Astrocyte (in vitro differentiated cells and primary cell): ENCODE measurements at regions not wholly inside any gene's neighbourhood (a gene's known extent, or its start where the extent isn't known, plus 50 kb on each side); places are given as distances from the start of the nearest gene placed in this dataset.

Experiments
- DNase-seq: peaks from one replicate; pipeline ENCODE4 v3.0.0-alpha.2; 2010; ENCODE audit warnings: low read depth
- FAIRE-seq: peaks from 2 replicates; lab custom pipeline; 2011; peaks lifted over from hg19 to GRCh38; lab: Jason Lieb, UNC
- H2AFZ ChIP-seq: 2 replicates; pipeline ENCODE4 v1.6.0; 2012; ENCODE audit warnings: low read depth, low read length, inconsistent platforms
- H3K27ac ChIP-seq: 2 replicates; pipeline ENCODE4 v1.5.1; 2011; ENCODE audit warnings: low read depth, low read length, inconsistent platforms
- H3K27me3 ChIP-seq: 2 replicates; pipeline ENCODE4 v1.6.0; 2011; ENCODE audit warnings: low read length, inconsistent platforms; ENCODE audit not compliant: insufficient read depth
- H3K36me3 ChIP-seq: 2 replicates; pipeline ENCODE4 v1.5.1; 2011; ENCODE audit warnings: low read length, inconsistent platforms; ENCODE audit not compliant: insufficient read depth
- H3K4me1 ChIP-seq: 2 replicates; pipeline ENCODE4 v1.5.1; 2011; ENCODE audit warnings: low read length, inconsistent platforms; ENCODE audit not compliant: insufficient read depth
- H3K4me2 ChIP-seq: 2 replicates; pipeline ENCODE4 v1.6.0; 2012; ENCODE audit warnings: low read length, inconsistent platforms
- H3K4me3 ChIP-seq: 2 replicates; pipeline ENCODE4 v1.5.1; 2011; ENCODE audit warnings: low read depth, mild to moderate bottlenecking, low read length, inconsistent platforms; ENCODE audit not compliant: insufficient read depth
- H3K79me2 ChIP-seq: 2 replicates; pipeline ENCODE4 v1.6.0; 2012; ENCODE audit warnings: mild to moderate bottlenecking, low read length, inconsistent platforms; ENCODE audit not compliant: insufficient read depth
- H3K9ac ChIP-seq: 2 replicates; pipeline ENCODE4 v1.6.0; 2012; ENCODE audit warnings: mild to moderate bottlenecking, low read length, inconsistent platforms
- H3K9me3 ChIP-seq: 2 replicates; pipeline ENCODE4 v1.5.1; 2012; ENCODE audit warnings: low read depth, mild to moderate bottlenecking, low read length, inconsistent platforms; ENCODE audit not compliant: insufficient read depth
- H4K20me1 ChIP-seq: 2 replicates; pipeline ENCODE4 v1.6.0; 2012; ENCODE audit warnings: low read length, inconsistent platforms; ENCODE audit not compliant: insufficient read depth
- H3K27ac Mint-ChIP-seq: one replicate; pipeline ENCODE4 v1.8.0; 2021; ENCODE audit warnings: mild to moderate bottlenecking, mixed read lengths; ENCODE audit not compliant: unreplicated experiment
- H3K27me3 Mint-ChIP-seq: one replicate; pipeline ENCODE4 v1.8.0; 2021; ENCODE audit warnings: low read depth, mixed read lengths; ENCODE audit not compliant: unreplicated experiment
- H3K36me3 Mint-ChIP-seq: one replicate; pipeline ENCODE4 v1.8.0; 2021; ENCODE audit warnings: low read depth, mixed read lengths; ENCODE audit not compliant: unreplicated experiment
- H3K4me1 Mint-ChIP-seq: one replicate; pipeline ENCODE4 v1.8.0; 2021; ENCODE audit warnings: low read depth, mixed read lengths; ENCODE audit not compliant: unreplicated experiment
- H3K4me3 Mint-ChIP-seq: one replicate; pipeline ENCODE4 v1.8.0; 2021; ENCODE audit warnings: mild to moderate bottlenecking, moderate library complexity, mixed read lengths; ENCODE audit not compliant: unreplicated experiment
- H3K9me3 Mint-ChIP-seq: one replicate; pipeline ENCODE4 v1.8.0; 2021; ENCODE audit warnings: mild to moderate bottlenecking, mixed read lengths; ENCODE audit not compliant: unreplicated experiment
- CTCF ChIP-seq: IDR thresholded peaks from 2 replicates; pipeline ENCODE4 v1.5.1; 2011; ENCODE audit warnings: low read depth, mild to moderate bottlenecking, inconsistent platforms, low read length, moderate library complexity; ENCODE audit not compliant: insufficient read depth
- EZH2 ChIP-seq: IDR thresholded peaks from 2 replicates; pipeline ENCODE4 v1.6.1; 2012; ENCODE audit warnings: mild to moderate bottlenecking, low read length, inconsistent platforms; ENCODE audit not compliant: insufficient read depth

- Histone ChIP-seq H3K4me1 (peaks cover 13% of the 10 kb centered on the region), H3K27ac (no peak overlapping the region), H3K36me3 (no peaks in the 10 kb centered on the region), H2AFZ (no peak overlapping the region), H3K79me2 (no peaks in the 10 kb centered on the region), H3K9ac (no peak overlapping the region), H3K9me3 (no peaks in the 10 kb centered on the region), H3K4me2 (no peak overlapping the region), H4K20me1 (no peaks in the 10 kb centered on the region), H3K4me3 (no peak overlapping the region), H3K27me3 (no peaks in the 10 kb centered on the region)
- H3K27me3 Mint-ChIP-seq, result no peaks in the 10 kb centered on the region
- FAIRE-seq (no peak), DNase-seq (no peak)
- TF ChIP-seq CTCF (no peak), EZH2 (no peak)
- H3K27ac Mint-ChIP-seq, result peak overlapping the region; percentile 79
- no peak overlapping the region for H3K4me3 Mint-ChIP-seq
- peaks cover 19% of the 10 kb centered on the region for H3K4me1 Mint-ChIP-seq
- no peaks in the 10 kb centered on the region for H3K36me3 Mint-ChIP-seq
- H3K9me3 Mint-ChIP-seq, result no peaks in the 10 kb centered on the region
These were observed 80.4 kb upstream of the RAP1B start for GRCh38 chr12:68530299-68530698.

GRCh38 chr12:68530965-68531364 is 79.7 kb upstream of the RAP1B start:
- no peaks in the 10 kb centered on the region for H3K9me3 Mint-ChIP-seq
- peak overlapping the region; percentile 79 for H3K27ac Mint-ChIP-seq
- no peaks in the 10 kb centered on the region for H3K36me3 Mint-ChIP-seq
- no peaks in the 10 kb centered on the region for H3K79me2 ChIP-seq
- peaks cover 19% of the 10 kb centered on the region for H3K4me1 Mint-ChIP-seq
- no peak for TF ChIP-seq CTCF
- TF ChIP-seq EZH2, result no peak
- H3K4me3 ChIP-seq, result no peak overlapping the region
- peak overlapping the region; percentile 32 for H3K4me2 ChIP-seq
- FAIRE-seq, result peak; percentile 66
- no peak overlapping the region for H2AFZ ChIP-seq
- H3K27ac ChIP-seq, result peak overlapping the region; percentile 25
- no peaks in the 10 kb centered on the region for H3K27me3 ChIP-seq
- H3K36me3 ChIP-seq, result no peaks in the 10 kb centered on the region
- peaks cover 13% of the 10 kb centered on the region for H3K4me1 ChIP-seq
- no peaks in the 10 kb centered on the region for H4K20me1 ChIP-seq
- DNase-seq, result peak; percentile 85
- H3K4me3 Mint-ChIP-seq, result no peak overlapping the region
- H3K27me3 Mint-ChIP-seq, result no peaks in the 10 kb centered on the region
- no peaks in the 10 kb centered on the region for H3K9me3 ChIP-seq
- no peak overlapping the region for H3K9ac ChIP-seq

DNA sequence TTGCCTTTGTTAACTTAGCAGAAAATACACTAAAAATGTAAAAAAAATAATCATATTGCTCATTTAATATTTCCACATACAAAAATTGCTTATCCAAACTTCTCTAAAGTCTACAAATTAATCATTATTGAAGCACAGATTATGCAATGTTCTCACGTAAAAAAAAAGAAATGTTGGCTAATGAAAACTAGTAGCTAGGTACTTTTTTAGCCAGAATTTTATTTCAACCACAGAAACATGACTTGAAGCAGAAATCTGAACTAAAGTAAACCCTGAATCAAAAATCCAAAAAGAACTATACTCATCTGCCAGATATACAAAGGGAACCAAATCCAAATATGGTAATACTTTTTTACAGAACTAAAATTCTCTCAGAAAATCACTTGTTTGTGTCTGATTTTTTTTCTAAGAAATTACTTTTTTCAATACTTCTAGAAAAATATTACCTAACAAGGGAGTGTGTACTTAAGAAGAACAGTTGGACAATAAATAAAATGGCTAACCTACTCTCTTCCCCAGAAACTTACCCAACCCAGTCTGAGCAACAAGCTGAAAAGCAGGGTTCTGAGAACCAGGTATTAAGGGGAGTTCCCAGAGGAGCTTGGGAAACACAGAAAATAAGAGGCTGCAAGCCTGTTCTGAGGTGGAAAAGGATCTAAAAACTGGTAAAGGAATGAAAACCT is 78.4 kb upstream of the RAP1B start:
- Mint-ChIP-seq H3K27me3 (no peaks in the 10 kb centered on the region), H3K9me3 (no peaks in the 10 kb centered on the region), H3K4me3 (no peak overlapping the region), H3K36me3 (no peaks in the 10 kb centered on the region), H3K4me1 (peaks cover 19% of the 10 kb centered on the region), H3K27ac (no peak overlapping the region)
- FAIRE-seq (no peak), DNase-seq (no peak)
- Histone ChIP-seq H3K36me3 (no peaks in the 10 kb centered on the region), H2AFZ (no peak overlapping the region), H3K9ac (no peak overlapping the region), H3K4me3 (no peak overlapping the region), H3K4me1 (peaks cover 13% of the 10 kb centered on the region), H3K4me2 (no peak overlapping the region), H3K9me3 (no peaks in the 10 kb centered on the region), H3K27ac (no peak overlapping the region), H4K20me1 (no peaks in the 10 kb centered on the region), H3K79me2 (no peaks in the 10 kb centered on the region), H3K27me3 (no peaks in the 10 kb centered on the region)
- TF ChIP-seq EZH2 (no peak), CTCF (no peak)
